ENCODE measurements at regions not wholly inside any gene's neighbourhood (a gene's known extent, or its start where the extent isn't known, plus 50 kb on each side); places are given as distances from the start of the nearest gene placed in this dataset.

- TF ChIP-seq POLR2A (IDR thresholded peaks at IDR 0.05) (no peak), CTCF (IDR thresholded peaks at IDR 0.05) (no peak)
Measured at GRCh38 chr12:88377973-88378372, 202.3 kb downstream of the KITLG start.
